ENCODE measurements at regions not wholly inside any gene's neighbourhood (a gene's known extent, or its start where the extent isn't known, plus 50 kb on each side); places are given as distances from the start of the nearest gene placed in this dataset.

GRCh38 chr4:19857991-19858390 lies 393.7 kb upstream of the SLIT2 start:
- in situ Hi-C loops (cut with HindIII; ENCODE audit: extremely low pct_ligation_motif_present, low pct_unique_long_range_greater_than_20kb): no loop called here
- intact Hi-C loops (cut with micrococcal nuclease; ENCODE audit: unreplicated experiment): no loop called here
- no peak overlapping the region for H2AFZ ChIP-seq (ENCODE audit: low read length)
- H3K9ac ChIP-seq (ENCODE audit: insufficient read depth, low read depth, low read length): no peak overlapping the region
- no peak overlapping the region for H3K4me2 ChIP-seq (ENCODE audit: low read depth, low read length)
- ChIA-PET CTCF (ENCODE audit: low intra/inter-chr PET ratio, low total read pairs) (no interaction called here), POLR2A (no interaction called here)
- no peaks in the 10 kb centered on the region for H3K4me1 ChIP-seq (ENCODE audit: insufficient read depth, low read length)
- TF ChIP-seq ZNF577 (CRISPR knock-in tag; IDR thresholded peaks at IDR 0.05; ENCODE audit: borderline replicate concordance, low read depth): no peak
- no peak for TF ChIP-seq ZNF768 (CRISPR knock-in tag; IDR thresholded peaks at IDR 0.05)
- TF ChIP-seq, protein P1, sequence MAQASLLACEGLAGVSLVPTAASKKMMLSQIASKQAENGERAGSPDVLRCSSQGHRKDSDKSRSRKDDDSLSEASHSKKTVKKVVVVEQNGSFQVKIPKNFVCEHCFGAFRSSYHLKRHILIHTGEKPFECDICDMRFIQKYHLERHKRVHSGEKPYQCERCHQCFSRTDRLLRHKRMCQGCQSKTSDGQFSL (CRISPR knock-in tag; IDR thresholded peaks at IDR 0.05): no peak
- no peak for TF ChIP-seq ZNF660 (CRISPR knock-in tag; IDR thresholded peaks at IDR 0.05; ENCODE audit: borderline replicate concordance, low read depth)
- TF ChIP-seq MAFG (CRISPR knock-in tag; IDR thresholded peaks at IDR 0.05): no peak
- no peak for TF ChIP-seq ERF (CRISPR knock-in tag; IDR thresholded peaks at IDR 0.05)
- no peak for TF ChIP-seq SMAD3 (CRISPR knock-in tag; IDR thresholded peaks at IDR 0.05)
- TF ChIP-seq ZNF800 (CRISPR knock-in tag; IDR thresholded peaks at IDR 0.05): no peak
- no peak for TF ChIP-seq MIER2 (CRISPR knock-in tag; IDR thresholded peaks at IDR 0.05)
- no peak for TF ChIP-seq AHR (CRISPR knock-in tag; IDR thresholded peaks at IDR 0.05)
- no peak for TF ChIP-seq TFAP4 (IDR thresholded peaks at IDR 0.05; ENCODE audit: borderline replicate concordance, low read depth)
- TF ChIP-seq RAD51 (IDR thresholded peaks at IDR 0.05; ENCODE audit: borderline replicate concordance): no peak
- TF ChIP-seq ZBTB44 (CRISPR knock-in tag; IDR thresholded peaks at IDR 0.05): no peak
- no peak for TF ChIP-seq EEA1 (CRISPR knock-in tag; IDR thresholded peaks at IDR 0.05; ENCODE audit: borderline replicate concordance)
- TF ChIP-seq POLR2AphosphoS2 (IDR thresholded peaks at IDR 0.05; ENCODE audit: low read depth, low read length): no peak
- no peak for TF ChIP-seq MTF1 (CRISPR knock-in tag; IDR thresholded peaks at IDR 0.05)
- TF ChIP-seq ZNF281 (CRISPR knock-in tag; IDR thresholded peaks at IDR 0.05; ENCODE audit: borderline replicate concordance): no peak
- TF ChIP-seq ZNF737 (CRISPR knock-in tag; IDR thresholded peaks at IDR 0.05; ENCODE audit: borderline replicate concordance): no peak
- TF ChIP-seq, protein P2, sequence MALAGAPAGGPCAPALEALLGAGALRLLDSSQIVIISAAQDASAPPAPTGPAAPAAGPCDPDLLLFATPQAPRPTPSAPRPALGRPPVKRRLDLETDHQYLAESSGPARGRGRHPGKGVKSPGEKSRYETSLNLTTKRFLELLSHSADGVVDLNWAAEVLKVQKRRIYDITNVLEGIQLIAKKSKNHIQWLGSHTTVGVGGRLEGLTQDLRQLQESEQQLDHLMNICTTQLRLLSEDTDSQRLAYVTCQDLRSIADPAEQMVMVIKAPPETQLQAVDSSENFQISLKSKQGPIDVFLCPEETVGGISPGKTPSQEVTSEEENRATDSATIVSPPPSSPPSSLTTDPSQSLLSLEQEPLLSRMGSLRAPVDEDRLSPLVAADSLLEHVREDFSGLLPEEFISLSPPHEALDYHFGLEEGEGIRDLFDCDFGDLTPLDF (CRISPR knock-in tag; IDR thresholded peaks at IDR 0.05): no peak
- H3K9me3 ChIP-seq (ENCODE audit: low read length): peaks cover 86% of the 10 kb centered on the region
- no TSS peak for BruUV-seq (replicated peaks)
- H3K79me2 ChIP-seq (ENCODE audit: insufficient read depth, low read length): no peaks in the 10 kb centered on the region
- DNase-seq (ENCODE audit: low spot score): no peak
- 0% methylated on average over 1 of the region's 1 CpG for WGBS (ENCODE audit: low lambda C conversion rate)
- H4K20me1 ChIP-seq (ENCODE audit: insufficient read depth, low read length): no peaks in the 10 kb centered on the region
- H3K36me3 ChIP-seq (replicated peaks in 1 of 2; ENCODE audit: control insufficient read depth in 1 of 2, insufficient read depth in 2 of 2, low read length in 2 of 2): no peaks in the 10 kb centered on the region
- no peak for FAIRE-seq
- H3K27me3 ChIP-seq (ENCODE audit: control insufficient read depth in 1 of 2, insufficient read depth in 2 of 2, low read length in 2 of 2): no peaks in the 10 kb centered on the region
- H3K4me3 ChIP-seq (replicated peaks in 1 of 3; ENCODE audit: insufficient read depth in 1 of 3, low read depth in 2 of 3, low read length in 3 of 3): no peak overlapping the region
- ATAC-seq: no peak
- H3K27ac ChIP-seq (ENCODE audit: extremely low read length, insufficient read depth, low read length): no peak overlapping the region

Data from HepG2 (cell line).